ENCODE measurements at regions not wholly inside any gene's neighbourhood (a gene's known extent, or its start where the extent isn't known, plus 50 kb on each side); places are given as distances from the start of the nearest gene placed in this dataset.

GRCh38 chr10:94230134-94230785 is 132.5 kb downstream of the NOC3L start:
- Histone ChIP-seq H4K20me1 (ENCODE audit: insufficient read depth, low read length) (no peaks in the 10 kb centered on the region), H2AFZ (ENCODE audit: low read length) (no peak overlapping the region), H3K9me3 (ENCODE audit: low read length) (peaks cover 4% of the 10 kb centered on the region; the same call in 1 of the 2 replicates), H3K27ac (ENCODE audit: low read depth, low read length, poor library complexity, severe bottlenecking) (no peak overlapping the region), H3K4me2 (ENCODE audit: low read length) (no peak overlapping the region), H3K4me3 (ENCODE audit: low read depth, low read length, poor library complexity, severe bottlenecking) (no peak overlapping the region), H3K4me1 (ENCODE audit: insufficient read depth, low read length, poor library complexity, severe bottlenecking) (no peaks in the 10 kb centered on the region), H3K36me3 (ENCODE audit: insufficient read depth, low read length) (no peaks in the 10 kb centered on the region), H3K79me2 (ENCODE audit: insufficient read depth, low read depth, low read length) (no peaks in the 10 kb centered on the region), H3K9me2 (ENCODE audit: insufficient read depth, low read length) (no peaks in the 10 kb centered on the region)
- BruUV-seq (replicated peaks): no TSS peak
- intact Hi-C loops (cut with micrococcal nuclease; ENCODE audit: unreplicated experiment): no loop called here
- no peak for TF ChIP-seq CTCF (conservative IDR thresholded peaks at IDR 0.05; ENCODE audit: low read length)
- TF ChIP-seq EZH2phosphoT487 (IDR thresholded peaks at IDR 0.05; ENCODE audit: borderline replicate concordance, low read depth, low read length): no peak
- ChIA-PET POLR2A (no interaction called here), CTCF (ENCODE audit: unreplicated experiment) (no interaction called here)
- DNase-seq (ENCODE audit: low spot score): no peak

GRCh38 chr10:94232711-94233383 is 129.9 kb downstream of the NOC3L start:
- no peak overlapping the region for H2AFZ ChIP-seq (ENCODE audit: low read length)
- H3K9me2 ChIP-seq (ENCODE audit: insufficient read depth, low read length): no peaks in the 10 kb centered on the region
- no peaks in the 10 kb centered on the region for H4K20me1 ChIP-seq (ENCODE audit: insufficient read depth, low read length)
- no peak overlapping the region for H3K4me2 ChIP-seq (ENCODE audit: low read length)
- H3K27ac ChIP-seq (ENCODE audit: low read depth, low read length, poor library complexity, severe bottlenecking): no peak overlapping the region
- intact Hi-C loops (cut with micrococcal nuclease; ENCODE audit: unreplicated experiment): no loop called here
- no TSS peak for BruUV-seq (replicated peaks)
- no peak for DNase-seq (ENCODE audit: low spot score)
- H3K9me3 ChIP-seq (ENCODE audit: low read length): peaks cover 4% of the 10 kb centered on the region; the same call in 1 of the 2 replicates
- CTCF ChIA-PET (ENCODE audit: unreplicated experiment): no interaction called here
- H3K4me3 ChIP-seq (ENCODE audit: low read depth, low read length, poor library complexity, severe bottlenecking): no peak overlapping the region
- H3K4me1 ChIP-seq (ENCODE audit: insufficient read depth, low read length, poor library complexity, severe bottlenecking): no peaks in the 10 kb centered on the region
- POLR2A ChIA-PET: interaction anchor here (0.7 kb wide), 1 partner anchor 17 kb away, joined by 3 read pairs; no protein-coding TSS in a partner anchor
- no peak for TF ChIP-seq EZH2phosphoT487 (IDR thresholded peaks at IDR 0.05; ENCODE audit: borderline replicate concordance, low read depth, low read length)
- TF ChIP-seq CTCF (conservative IDR thresholded peaks at IDR 0.05; ENCODE audit: low read length): no peak
- no peaks in the 10 kb centered on the region for H3K36me3 ChIP-seq (ENCODE audit: insufficient read depth, low read length)
- H3K79me2 ChIP-seq (ENCODE audit: insufficient read depth, low read depth, low read length): no peaks in the 10 kb centered on the region

GRCh38 chr10:94235461-94235860 is 127.3 kb downstream of the NOC3L start:
- TF ChIP-seq CTCF (conservative IDR thresholded peaks at IDR 0.05; ENCODE audit: low read length): no peak
- TF ChIP-seq EZH2phosphoT487 (IDR thresholded peaks at IDR 0.05; ENCODE audit: borderline replicate concordance, low read depth, low read length): no peak
- Histone ChIP-seq H3K79me2 (ENCODE audit: insufficient read depth, low read depth, low read length) (no peaks in the 10 kb centered on the region), H3K36me3 (ENCODE audit: insufficient read depth, low read length) (no peaks in the 10 kb centered on the region), H2AFZ (ENCODE audit: low read length) (no peak overlapping the region), H4K20me1 (ENCODE audit: insufficient read depth, low read length) (no peaks in the 10 kb centered on the region), H3K4me1 (ENCODE audit: insufficient read depth, low read length, poor library complexity, severe bottlenecking) (no peaks in the 10 kb centered on the region), H3K4me2 (ENCODE audit: low read length) (no peak overlapping the region), H3K9me2 (ENCODE audit: insufficient read depth, low read length) (no peaks in the 10 kb centered on the region), H3K27ac (ENCODE audit: low read depth, low read length, poor library complexity, severe bottlenecking) (no peak overlapping the region), H3K9me3 (ENCODE audit: low read length) (no peaks in the 10 kb centered on the region), H3K4me3 (ENCODE audit: low read depth, low read length, poor library complexity, severe bottlenecking) (no peak overlapping the region)
- DNase-seq (ENCODE audit: low spot score): no peak
- CTCF ChIA-PET (ENCODE audit: unreplicated experiment): no interaction called here
- POLR2A ChIA-PET: interaction anchor here (0.5 kb wide), 1 partner anchor 689 kb away, joined by 3 read pairs; no protein-coding TSS in a partner anchor
- intact Hi-C loops (cut with micrococcal nuclease; ENCODE audit: unreplicated experiment): no loop called here
- BruUV-seq (replicated peaks): no TSS peak
